OCI-LY7 (cell line): ENCODE measurements at regions not wholly inside any gene's neighbourhood (a gene's known extent, or its start where the extent isn't known, plus 50 kb on each side); places are given as distances from the start of the nearest gene placed in this dataset.

Source experiments
- EZH2phosphoT487 ChIP-seq: fragments of 200-600 bp; sonication (generic); IDR thresholded peaks from 2 replicates; pipeline ENCODE4 v1.6.1; 2018; ENCODE audit warnings: low read depth, borderline replicate concordance, mild to moderate bottlenecking, mixed run types, antibody characterized with exemption, low read length, moderate library complexity, mixed read lengths
- TF ChIP-seq, protein P1 (sequence below): fragments of 200-600 bp; sonication (generic); conservative IDR thresholded peaks from 2 replicates; pipeline ENCODE4 v1.5.1; 2014; ENCODE audit warnings: mild to moderate bottlenecking, antibody characterized with exemption, low read length, moderate library complexity, mixed read lengths

DNA sequence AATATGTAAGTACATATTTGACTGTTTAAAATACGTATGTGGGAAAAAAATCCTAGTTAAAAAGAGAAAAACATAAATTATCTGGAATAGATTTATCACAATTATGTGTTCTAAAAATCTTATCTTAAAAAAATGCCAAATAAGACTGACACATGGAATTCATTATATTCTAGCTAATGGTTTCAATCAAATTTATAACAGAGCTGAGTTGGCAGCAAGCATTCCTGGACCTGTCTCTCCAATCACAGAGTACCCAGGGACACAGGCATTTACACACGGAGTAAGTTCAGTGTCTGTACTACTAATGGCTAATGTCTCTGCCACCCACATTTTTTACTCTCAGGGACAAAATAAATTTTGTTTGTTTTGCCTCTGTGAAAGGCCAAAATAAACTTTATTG, 122.3 kb downstream of the RPS12 start:
- TF ChIP-seq, protein P1, sequence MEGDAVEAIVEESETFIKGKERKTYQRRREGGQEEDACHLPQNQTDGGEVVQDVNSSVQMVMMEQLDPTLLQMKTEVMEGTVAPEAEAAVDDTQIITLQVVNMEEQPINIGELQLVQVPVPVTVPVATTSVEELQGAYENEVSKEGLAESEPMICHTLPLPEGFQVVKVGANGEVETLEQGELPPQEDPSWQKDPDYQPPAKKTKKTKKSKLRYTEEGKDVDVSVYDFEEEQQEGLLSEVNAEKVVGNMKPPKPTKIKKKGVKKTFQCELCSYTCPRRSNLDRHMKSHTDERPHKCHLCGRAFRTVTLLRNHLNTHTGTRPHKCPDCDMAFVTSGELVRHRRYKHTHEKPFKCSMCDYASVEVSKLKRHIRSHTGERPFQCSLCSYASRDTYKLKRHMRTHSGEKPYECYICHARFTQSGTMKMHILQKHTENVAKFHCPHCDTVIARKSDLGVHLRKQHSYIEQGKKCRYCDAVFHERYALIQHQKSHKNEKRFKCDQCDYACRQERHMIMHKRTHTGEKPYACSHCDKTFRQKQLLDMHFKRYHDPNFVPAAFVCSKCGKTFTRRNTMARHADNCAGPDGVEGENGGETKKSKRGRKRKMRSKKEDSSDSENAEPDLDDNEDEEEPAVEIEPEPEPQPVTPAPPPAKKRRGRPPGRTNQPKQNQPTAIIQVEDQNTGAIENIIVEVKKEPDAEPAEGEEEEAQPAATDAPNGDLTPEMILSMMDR = no peak
- no peak for TF ChIP-seq EZH2phosphoT487
